ENCODE measurements at regions not wholly inside any gene's neighbourhood (a gene's known extent, or its start where the extent isn't known, plus 50 kb on each side); places are given as distances from the start of the nearest gene placed in this dataset.
"Not testable (repeated sequence)": the region's sequence is repeated elsewhere in the genome, so short reads cannot be mapped to it uniquely, and the experiment has no call there.

- no peak for DNase-seq (ENCODE audit: low read depth)
- no peak for TF ChIP-seq CTCF (IDR thresholded peaks at IDR 0.05; ENCODE audit: low read length, missing control alignments)
- no peak overlapping the region for H3K4me3 ChIP-seq (replicated peaks; ENCODE audit: low read depth, low read length)
These were observed 713.1 kb upstream of the SOX11 start for GRCh38 chr2:4979111-4979510.

DNA sequence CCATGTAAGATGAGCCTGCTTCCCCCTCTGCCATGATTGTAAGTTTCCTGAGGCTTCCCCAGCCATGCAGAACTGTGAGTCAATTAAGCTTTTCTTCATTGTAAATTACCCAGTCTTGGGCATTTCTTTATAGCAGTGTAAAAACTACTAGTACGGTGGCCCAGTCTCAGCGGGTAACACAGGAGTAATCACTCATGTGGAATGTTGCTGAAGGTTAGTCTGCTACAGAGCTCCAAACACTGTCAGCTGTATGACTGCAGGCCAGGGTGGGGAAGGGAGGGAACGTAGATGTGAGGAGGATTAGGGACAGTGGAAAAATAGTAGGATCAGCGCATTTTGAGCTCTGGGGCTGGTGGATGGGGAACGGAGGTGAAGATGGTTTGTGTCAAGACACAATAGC, 711.2 kb upstream of the SOX11 start:
- no peak for DNase-seq (ENCODE audit: low read depth)
- H3K4me3 ChIP-seq (replicated peaks; ENCODE audit: low read depth, low read length), result no peak overlapping the region
- TF ChIP-seq CTCF (IDR thresholded peaks at IDR 0.05; ENCODE audit: low read length, missing control alignments), result no peak

- no peak for TF ChIP-seq CTCF (IDR thresholded peaks at IDR 0.05; ENCODE audit: low read length, missing control alignments)
- DNase-seq (ENCODE audit: low read depth), result no peak
These were observed 710.3 kb upstream of the SOX11 start for GRCh38 chr2:4981802-4982409.

GRCh38 chr2:4988444-4988843, 703.7 kb upstream of the SOX11 start:
- not testable (repeated sequence) for H3K4me3 ChIP-seq (replicated peaks; ENCODE audit: low read depth, low read length)

More at GRCh38 chr2:4981802-4982409, 710.3 kb upstream of the SOX11 start:
- H3K4me3 ChIP-seq (replicated peaks; ENCODE audit: low read depth, low read length), result no peak overlapping the region

GRCh38 chr2:4992226-4992625, 700.0 kb upstream of the SOX11 start:
- TF ChIP-seq CTCF (IDR thresholded peaks at IDR 0.05; ENCODE audit: low read length, missing control alignments), result no peak
- no peak for DNase-seq (ENCODE audit: low read depth)
- H3K4me3 ChIP-seq (replicated peaks; ENCODE audit: low read depth, low read length), result no peak overlapping the region

More at GRCh38 chr2:4988444-4988843, 703.7 kb upstream of the SOX11 start:
- DNase-seq (ENCODE audit: low read depth), result not testable (repeated sequence)

GRCh38 chr2:4995466-4995865, 696.7 kb upstream of the SOX11 start:
- TF ChIP-seq CTCF (IDR thresholded peaks at IDR 0.05; ENCODE audit: low read length, missing control alignments), result no peak
- DNase-seq (ENCODE audit: low read depth), result no peak
- H3K4me3 ChIP-seq (replicated peaks; ENCODE audit: low read depth, low read length), result no peak overlapping the region

DNA sequence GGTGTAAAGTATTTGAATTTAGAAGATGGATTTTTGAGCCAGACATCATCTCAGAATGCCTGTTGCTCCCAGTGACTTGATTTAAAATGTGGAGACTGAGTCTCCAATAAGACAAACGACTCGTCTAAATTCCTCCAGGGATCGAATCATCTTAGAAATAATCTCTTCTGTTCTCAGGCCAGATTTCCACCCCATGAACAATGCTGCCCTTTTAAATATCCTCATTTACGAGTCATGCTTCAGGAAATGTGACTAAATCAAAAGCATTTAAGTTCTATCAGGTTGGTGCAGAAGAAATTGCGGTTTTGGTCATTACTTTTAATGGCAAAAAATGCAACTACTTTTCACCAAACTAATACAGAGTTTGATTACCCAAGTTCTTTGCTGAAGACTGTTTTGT, 684.6 kb upstream of the SOX11 start:
- H3K4me3 ChIP-seq (replicated peaks; ENCODE audit: low read depth, low read length), result no peak overlapping the region
- TF ChIP-seq CTCF (IDR thresholded peaks at IDR 0.05; ENCODE audit: low read length, missing control alignments), result no peak
- DNase-seq (ENCODE audit: low read depth), result no peak

Measured in fibroblast of pulmonary artery (primary cell).